SU-DHL-6 (cell line): ENCODE measurements at regions not wholly inside any gene's neighbourhood (a gene's known extent, or its start where the extent isn't known, plus 50 kb on each side); places are given as distances from the start of the nearest gene placed in this dataset.

Experiments used
- H2AFZ ChIP-seq: fragments of 200-600 bp; sonication (generic); 2 replicates; pipeline ENCODE4 v1.6.1; 2014; ENCODE audit warnings: low read depth, mild to moderate bottlenecking, moderate library complexity, mixed read lengths, antibody characterized with exemption, low read length; ENCODE audit not compliant: severe bottlenecking
- H3F3A ChIP-seq: fragments of 200-600 bp; shearing (Covaris generic); 2 replicates; pipeline ENCODE4 v1.6.0; 2016; ENCODE audit warnings: antibody characterized with exemption, mild to moderate bottlenecking; ENCODE audit not compliant: insufficient read depth
- H3K27ac ChIP-seq: fragments of 200-600 bp; sonication (generic); 2 replicates; pipeline ENCODE4 v1.5.1; 2016; ENCODE audit warnings: low read depth, mild to moderate bottlenecking, low read length, moderate library complexity, mixed read lengths
- H3K27me3 ChIP-seq: fragments of 200-600 bp; sonication (generic), shearing (Covaris generic); 2 replicates; pipeline ENCODE4 v1.6.0; 2014; ENCODE audit warnings: mild to moderate bottlenecking, low read length
- H3K36me3 ChIP-seq: fragments of 200-600 bp; sonication (generic); 2 replicates; pipeline ENCODE4 v1.6.1; 2014; ENCODE audit warnings: mild to moderate bottlenecking, low read length, mixed read lengths
- H3K4me2 ChIP-seq: fragments of 300-600, 200-600 bp; shearing (Covaris generic), sonication (generic); 2 replicates; pipeline ENCODE4 v1.6.0; 2014; ENCODE audit warnings: low read length, low read depth, mild to moderate bottlenecking; ENCODE audit not compliant: poor library complexity, severe bottlenecking
- H3K4me3 ChIP-seq: fragments of 200-600 bp; sonication (generic); 2 replicates; pipeline ENCODE4 v1.5.1; 2014; ENCODE audit warnings: antibody characterized with exemption, low read length, mild to moderate bottlenecking, mixed read lengths; ENCODE audit not compliant: insufficient read depth, poor library complexity, severe bottlenecking
- H3K79me2 ChIP-seq: fragments of 200-600 bp; sonication (generic); 2 replicates; pipeline ENCODE4 v1.6.1; 2014; ENCODE audit warnings: mild to moderate bottlenecking, low read length, moderate library complexity; ENCODE audit not compliant: insufficient read depth
- H3K9ac ChIP-seq: fragments of 200-600 bp; sonication (generic); 2 replicates; pipeline ENCODE4 v1.7.0; 2014; ENCODE audit warnings: mild to moderate bottlenecking, low read length
- H3K9me2 ChIP-seq: fragments of 200-600 bp; sonication (generic); replicated peaks from 2 replicates; pipeline ENCODE4 v1.6.1; 2014; ENCODE audit warnings: low read length; ENCODE audit not compliant: insufficient read depth
- H3K9me3 ChIP-seq: fragments of 200-600 bp; sonication (generic); 2 replicates; pipeline ENCODE4 v1.6.1; 2014; ENCODE audit warnings: low read length, mixed read lengths; ENCODE audit not compliant: insufficient read depth
- H4K20me1 ChIP-seq: fragments of 200-600 bp; sonication (generic); 2 replicates; pipeline ENCODE4 v1.6.1; 2014; ENCODE audit warnings: low read depth, mild to moderate bottlenecking, antibody characterized with exemption, low read length, moderate library complexity, mixed read lengths
- CTCF ChIP-seq: fragments of 200-600 bp; sonication (generic); IDR thresholded peaks from one replicate; pipeline ENCODE4 v1.5.1; 2017; ENCODE audit warnings: antibody characterized with exemption, mild to moderate bottlenecking, low read length, moderate library complexity; ENCODE audit not compliant: insufficient read depth, poor library complexity, severe bottlenecking
- EZH2phosphoT487 ChIP-seq: fragments of 200-600 bp; sonication (generic), shearing (Covaris generic); conservative IDR thresholded peaks from 2 replicates; pipeline ENCODE4 v1.6.1; 2018; ENCODE audit warnings: mild to moderate bottlenecking, antibody characterized with exemption, low read length, moderate library complexity, mixed read lengths

- Histone ChIP-seq H2AFZ (no peak overlapping the region), H3F3A (peaks cover 26% of the 10 kb centered on the region), H3K9me3 (no peaks in the 10 kb centered on the region), H3K4me2 (no peak overlapping the region), H3K36me3 (no peaks in the 10 kb centered on the region), H3K4me3 (no peak overlapping the region), H3K27ac (no peak overlapping the region), H3K9me2 (no peaks in the 10 kb centered on the region), H3K27me3 (no peaks in the 10 kb centered on the region), H3K9ac (no peak overlapping the region), H3K79me2 (no peaks in the 10 kb centered on the region), H4K20me1 (no peaks in the 10 kb centered on the region)
- TF ChIP-seq CTCF (no peak), EZH2phosphoT487 (no peak)
These were observed 114.3 kb upstream of the BOD1 start for GRCh38 chr5:173730632-173731298.

GRCh38 chr5:173733021-173733420 lies 116.6 kb upstream of the BOD1 start:
- Histone ChIP-seq H3K4me2 (no peak overlapping the region), H3K9me2 (no peaks in the 10 kb centered on the region), H3K79me2 (no peaks in the 10 kb centered on the region), H3K9ac (peak overlapping the region; percentile 52; the same call in 1 of the 2 replicates), H3K4me3 (no peak overlapping the region), H3K27me3 (no peaks in the 10 kb centered on the region), H2AFZ (no peak overlapping the region), H3K27ac (peak overlapping the region; percentile 97), H4K20me1 (no peaks in the 10 kb centered on the region), H3K9me3 (no peaks in the 10 kb centered on the region), H3F3A (peaks cover 38% of the 10 kb centered on the region), H3K36me3 (no peaks in the 10 kb centered on the region)
- TF ChIP-seq CTCF (no peak), EZH2phosphoT487 (no peak)

- no peak overlapping the region for H3K4me3 ChIP-seq
- no peak for TF ChIP-seq EZH2phosphoT487
- peak; percentile 49 for TF ChIP-seq CTCF
- H3K4me2 ChIP-seq: peak overlapping the region; percentile 65
- H3K27me3 ChIP-seq: no peaks in the 10 kb centered on the region
- no peaks in the 10 kb centered on the region for H3K36me3 ChIP-seq
- H2AFZ ChIP-seq: no peak overlapping the region
- no peaks in the 10 kb centered on the region for H4K20me1 ChIP-seq
- no peaks in the 10 kb centered on the region for H3K9me2 ChIP-seq
- no peaks in the 10 kb centered on the region for H3K9me3 ChIP-seq
- peaks cover 38% of the 10 kb centered on the region for H3F3A ChIP-seq
- H3K79me2 ChIP-seq: no peaks in the 10 kb centered on the region
- H3K27ac ChIP-seq: peak overlapping the region; percentile 97
- H3K9ac ChIP-seq: peak overlapping the region; percentile 52
These were observed 117.0 kb upstream of the BOD1 start for GRCh38 chr5:173733425-173733824.
